Panc1 (cell line): ENCODE measurements at regions not wholly inside any gene's neighbourhood (a gene's known extent, or its start where the extent isn't known, plus 50 kb on each side); places are given as distances from the start of the nearest gene placed in this dataset.

Experiments used
- ATAC-seq: fragments of 200-7000 bp; cut with Tn5 transposase; 2 replicates; pipeline ENCODE4 v1.9.1; 2020; ENCODE audit warnings: mild to moderate bottlenecking, moderate library complexity
- BruUV-seq: library from RNA; stranded (reverse); fragments of 400-500 nt; replicated peaks from 2 replicates; lab custom pipeline; 2021; lab: Mats Ljungman, UMichigan
- CTCF ChIA-PET: fragments of 300-600 bp; sonication (Branson Sonifier 250); formaldehyde crosslinking; loops from one replicate; lab custom pipeline; 2022; ENCODE audit warnings: antibody characterized with exemption; lab: Charles Lee
- POLR2A ChIA-PET: fragments of 300-600 bp; sonication (Branson Sonifier 250); formaldehyde crosslinking; loops from one replicate; lab custom pipeline; 2022; ENCODE audit warnings: antibody characterized with exemption; lab: Charles Lee
- DNase-seq: peaks from one replicate; pipeline ENCODE4 v3.0.0-alpha.2; 2010; ENCODE audit warnings: low read depth, low spot score
- H3K27ac ChIP-seq: 2 replicates; pipeline ENCODE4 v1.5.1; 2011; ENCODE audit warnings: mild to moderate bottlenecking, low read length, inconsistent platforms
- H3K27me3 ChIP-seq: fragments of 200-500 bp; sonication (Bioruptor generic); 2 replicates; pipeline ENCODE4 v1.6.0; 2014; ENCODE audit warnings: low read length, inconsistent platforms; ENCODE audit not compliant: control insufficient read depth, insufficient read depth
- H3K36me3 ChIP-seq: fragments of 200-500 bp; sonication (Bioruptor generic); 2 replicates; pipeline ENCODE4 v1.5.1; 2014; ENCODE audit warnings: inconsistent platforms, mild to moderate bottlenecking, low read length, moderate library complexity; ENCODE audit not compliant: control insufficient read depth, insufficient read depth
- H3K4me1 ChIP-seq: 2 replicates; pipeline ENCODE4 v1.5.1; 2011; ENCODE audit warnings: inconsistent platforms, mild to moderate bottlenecking, low read length, moderate library complexity; ENCODE audit not compliant: control insufficient read depth, insufficient read depth
- H3K4me3 ChIP-seq, 2 experiments: 2 replicates each; pipeline ENCODE4 v1.5.1; 2011 to 2012; ENCODE audit warnings: low read depth in 2 of 2, low read length in 2 of 2, mild to moderate bottlenecking in 2 of 2, inconsistent platforms in 1 of 2, moderate library complexity in 1 of 2
- H3K9me3 ChIP-seq: fragments of 200-500 bp; sonication (Bioruptor generic); 2 replicates; pipeline ENCODE4 v1.5.1; 2014; ENCODE audit warnings: low read depth, mild to moderate bottlenecking, inconsistent platforms, low read length, moderate library complexity; ENCODE audit not compliant: control insufficient read depth, insufficient read depth
- POLR2AphosphoS5 ChIP-seq: IDR thresholded peaks from 2 replicates; pipeline ENCODE4 v1.6.1; 2012; ENCODE audit warnings: mild to moderate bottlenecking, low read depth, low read length, moderate library complexity
- SIN3A ChIP-seq: IDR thresholded peaks from 2 replicates; pipeline ENCODE4 v1.6.1; 2012; ENCODE audit warnings: low read depth, mild to moderate bottlenecking, low read length, moderate library complexity, borderline replicate concordance; ENCODE audit not compliant: insufficient read depth
- TCF7L2 ChIP-seq: IDR thresholded peaks from 2 replicates; pipeline ENCODE4 v1.6.1; 2011; ENCODE audit warnings: mild to moderate bottlenecking, low read depth, low read length, inconsistent platforms
- in situ Hi-C: cut with HindIII; loops from 2 replicates; pipeline ENCODE4 v1.10.0; 2016; ENCODE audit warnings: low sequenced_read_pairs, low pct_unique_long_range_greater_than_20kb
- intact Hi-C: fragments of 100-400 bp; cut with micrococcal nuclease; formaldehyde crosslinking; loops from one replicate; pipeline ENCODE4 v1.10.0; 2022; ENCODE audit not compliant: unreplicated experiment
- TF ChIP-seq, protein P1 (sequence below), 2 experiments: IDR thresholded peaks; 2 replicates each; pipeline ENCODE4 v1.6.1; 2011 to 2012; ENCODE audit warnings: low read depth in 2 of 2, control low read depth in 1 of 2, low read length in 1 of 2, mild to moderate bottlenecking in 1 of 2, moderate library complexity in 1 of 2; ENCODE audit not compliant: insufficient read depth in 1 of 2
- TF ChIP-seq, protein P2 (sequence below): fragments of 450-650 bp; IDR thresholded peaks from 2 replicates; pipeline ENCODE4 v1.5.1; 2017; ENCODE audit warnings: mild to moderate bottlenecking

DNA sequence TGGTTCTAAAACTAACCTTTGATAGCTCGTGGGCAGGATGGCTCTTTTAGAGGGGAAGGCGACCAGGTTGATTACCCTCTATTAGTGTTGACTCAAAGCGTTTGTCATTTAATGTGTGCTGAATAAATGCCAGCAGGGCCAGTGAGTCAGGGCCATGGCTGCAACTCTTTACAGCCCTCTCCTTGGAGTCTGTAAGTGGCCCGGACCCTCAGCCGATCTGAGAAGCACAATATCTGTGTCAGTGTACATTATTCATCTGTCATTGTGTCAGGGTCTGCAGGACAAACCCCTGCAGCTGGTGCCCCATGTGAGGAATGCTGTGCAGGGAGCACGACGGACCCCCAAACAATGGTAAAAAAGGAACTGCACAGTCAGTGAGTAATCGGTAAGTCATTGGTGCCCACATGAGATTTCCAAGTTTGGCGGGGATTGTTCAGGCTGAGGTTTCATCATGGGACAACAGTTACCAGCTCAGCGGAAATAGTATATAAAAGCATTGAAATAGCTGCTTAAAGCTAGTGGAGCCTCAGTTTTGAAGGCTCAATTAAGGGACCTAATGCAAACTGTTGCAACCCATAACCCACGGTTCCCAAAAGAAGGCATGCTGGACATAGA lies 139.1 kb downstream of the ZNF675 start:
- H3K36me3 ChIP-seq = no peaks in the 10 kb centered on the region
- no peaks in the 10 kb centered on the region for H3K9me3 ChIP-seq
- ChIA-PET POLR2A (no interaction called here), CTCF (no interaction called here)
- in situ Hi-C loops = no loop called here
- no peaks in the 10 kb centered on the region for H3K4me1 ChIP-seq
- no TSS peak for BruUV-seq
- H3K27ac ChIP-seq = no peak overlapping the region
- no peaks in the 10 kb centered on the region for H3K27me3 ChIP-seq
- no peak for ATAC-seq
- DNase-seq = no peak
- intact Hi-C loops = no loop called here
- TF ChIP-seq TCF7L2 (no peak), SIN3A (no peak)
- TF ChIP-seq, protein P1, sequence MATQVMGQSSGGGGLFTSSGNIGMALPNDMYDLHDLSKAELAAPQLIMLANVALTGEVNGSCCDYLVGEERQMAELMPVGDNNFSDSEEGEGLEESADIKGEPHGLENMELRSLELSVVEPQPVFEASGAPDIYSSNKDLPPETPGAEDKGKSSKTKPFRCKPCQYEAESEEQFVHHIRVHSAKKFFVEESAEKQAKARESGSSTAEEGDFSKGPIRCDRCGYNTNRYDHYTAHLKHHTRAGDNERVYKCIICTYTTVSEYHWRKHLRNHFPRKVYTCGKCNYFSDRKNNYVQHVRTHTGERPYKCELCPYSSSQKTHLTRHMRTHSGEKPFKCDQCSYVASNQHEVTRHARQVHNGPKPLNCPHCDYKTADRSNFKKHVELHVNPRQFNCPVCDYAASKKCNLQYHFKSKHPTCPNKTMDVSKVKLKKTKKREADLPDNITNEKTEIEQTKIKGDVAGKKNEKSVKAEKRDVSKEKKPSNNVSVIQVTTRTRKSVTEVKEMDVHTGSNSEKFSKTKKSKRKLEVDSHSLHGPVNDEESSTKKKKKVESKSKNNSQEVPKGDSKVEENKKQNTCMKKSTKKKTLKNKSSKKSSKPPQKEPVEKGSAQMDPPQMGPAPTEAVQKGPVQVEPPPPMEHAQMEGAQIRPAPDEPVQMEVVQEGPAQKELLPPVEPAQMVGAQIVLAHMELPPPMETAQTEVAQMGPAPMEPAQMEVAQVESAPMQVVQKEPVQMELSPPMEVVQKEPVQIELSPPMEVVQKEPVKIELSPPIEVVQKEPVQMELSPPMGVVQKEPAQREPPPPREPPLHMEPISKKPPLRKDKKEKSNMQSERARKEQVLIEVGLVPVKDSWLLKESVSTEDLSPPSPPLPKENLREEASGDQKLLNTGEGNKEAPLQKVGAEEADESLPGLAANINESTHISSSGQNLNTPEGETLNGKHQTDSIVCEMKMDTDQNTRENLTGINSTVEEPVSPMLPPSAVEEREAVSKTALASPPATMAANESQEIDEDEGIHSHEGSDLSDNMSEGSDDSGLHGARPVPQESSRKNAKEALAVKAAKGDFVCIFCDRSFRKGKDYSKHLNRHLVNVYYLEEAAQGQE (IDR thresholded peaks at IDR 0.05; ENCODE audit: insufficient read depth in 1 of 2, low read depth in 2 of 2, low read length in 1 of 2) = no peak
- TF ChIP-seq, protein P2, sequence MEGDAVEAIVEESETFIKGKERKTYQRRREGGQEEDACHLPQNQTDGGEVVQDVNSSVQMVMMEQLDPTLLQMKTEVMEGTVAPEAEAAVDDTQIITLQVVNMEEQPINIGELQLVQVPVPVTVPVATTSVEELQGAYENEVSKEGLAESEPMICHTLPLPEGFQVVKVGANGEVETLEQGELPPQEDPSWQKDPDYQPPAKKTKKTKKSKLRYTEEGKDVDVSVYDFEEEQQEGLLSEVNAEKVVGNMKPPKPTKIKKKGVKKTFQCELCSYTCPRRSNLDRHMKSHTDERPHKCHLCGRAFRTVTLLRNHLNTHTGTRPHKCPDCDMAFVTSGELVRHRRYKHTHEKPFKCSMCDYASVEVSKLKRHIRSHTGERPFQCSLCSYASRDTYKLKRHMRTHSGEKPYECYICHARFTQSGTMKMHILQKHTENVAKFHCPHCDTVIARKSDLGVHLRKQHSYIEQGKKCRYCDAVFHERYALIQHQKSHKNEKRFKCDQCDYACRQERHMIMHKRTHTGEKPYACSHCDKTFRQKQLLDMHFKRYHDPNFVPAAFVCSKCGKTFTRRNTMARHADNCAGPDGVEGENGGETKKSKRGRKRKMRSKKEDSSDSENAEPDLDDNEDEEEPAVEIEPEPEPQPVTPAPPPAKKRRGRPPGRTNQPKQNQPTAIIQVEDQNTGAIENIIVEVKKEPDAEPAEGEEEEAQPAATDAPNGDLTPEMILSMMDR = no peak
- H3K4me3 ChIP-seq = no peak overlapping the region

DNA sequence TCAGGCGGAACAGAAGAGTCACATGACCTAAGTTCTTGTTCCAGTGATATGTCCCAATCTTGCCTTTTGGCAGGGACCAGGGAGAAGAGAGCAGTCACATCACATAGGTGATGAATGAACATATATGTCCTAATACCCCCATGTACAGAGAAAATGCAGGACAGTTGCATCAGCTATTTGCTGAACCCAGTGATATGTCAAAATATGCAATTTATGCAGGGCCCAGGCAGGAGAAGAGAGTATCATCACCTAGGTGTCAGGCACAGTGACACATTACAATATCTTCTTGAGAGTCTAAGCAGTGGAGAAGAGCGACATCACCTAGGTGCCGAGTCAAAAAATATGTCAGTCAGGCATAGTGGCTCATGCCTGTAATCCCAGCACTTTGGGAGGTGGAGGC lies 139.9 kb downstream of the ZNF675 start:
- POLR2A ChIA-PET = no interaction called here
- DNase-seq (no peak), ATAC-seq (no peak)
- no peak overlapping the region for H3K27ac ChIP-seq
- no TSS peak for BruUV-seq
- no peak overlapping the region for H3K4me3 ChIP-seq
- intact Hi-C loops (no loop called here), in situ Hi-C loops (no loop called here)
- H3K4me1 ChIP-seq = no peaks in the 10 kb centered on the region
- H3K9me3 ChIP-seq = no peaks in the 10 kb centered on the region
- CTCF ChIA-PET = no interaction called here
- H3K36me3 ChIP-seq = no peaks in the 10 kb centered on the region
- TF ChIP-seq TCF7L2 = no peak
- TF ChIP-seq, protein P1 (IDR thresholded peaks at IDR 0.05; ENCODE audit: insufficient read depth in 1 of 2, low read depth in 2 of 2, low read length in 1 of 2) = no peak
- TF ChIP-seq SIN3A = no peak
- TF ChIP-seq, protein P2 = no peak
- TF ChIP-seq POLR2AphosphoS5 = no peak
- H3K27me3 ChIP-seq = no peaks in the 10 kb centered on the region
